ENCODE measurements at regions not wholly inside any gene's neighbourhood (a gene's known extent, or its start where the extent isn't known, plus 50 kb on each side); places are given as distances from the start of the nearest gene placed in this dataset.
A peak's percentile ranks its signal among the peaks of the same experiment; 100 is the strongest.
"Not testable (repeated sequence)": the region's sequence is repeated elsewhere in the genome, so short reads cannot be mapped to it uniquely, and the experiment has no call there.

DNA sequence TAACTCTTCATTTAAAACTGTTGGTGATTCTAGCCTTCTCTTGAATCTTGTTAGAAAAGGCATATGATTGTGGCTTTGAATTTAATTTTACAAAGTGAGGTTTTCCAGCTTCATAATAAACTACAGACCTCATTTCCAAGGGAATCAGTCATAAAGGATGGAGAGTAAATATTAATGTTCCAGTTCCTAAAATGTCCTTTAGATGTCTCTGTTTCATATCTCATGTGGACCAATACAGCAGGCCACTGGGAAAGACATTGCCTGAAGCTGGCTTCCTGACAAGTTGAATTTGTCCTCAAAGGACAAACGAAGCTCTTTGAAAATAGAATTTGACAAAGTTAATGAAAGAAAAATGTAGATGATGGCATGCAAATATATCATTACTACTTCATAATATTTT is 125.4 kb downstream of the ZNF330 start:
- DNase-seq (ENCODE audit: low read depth) = no peak

DNA sequence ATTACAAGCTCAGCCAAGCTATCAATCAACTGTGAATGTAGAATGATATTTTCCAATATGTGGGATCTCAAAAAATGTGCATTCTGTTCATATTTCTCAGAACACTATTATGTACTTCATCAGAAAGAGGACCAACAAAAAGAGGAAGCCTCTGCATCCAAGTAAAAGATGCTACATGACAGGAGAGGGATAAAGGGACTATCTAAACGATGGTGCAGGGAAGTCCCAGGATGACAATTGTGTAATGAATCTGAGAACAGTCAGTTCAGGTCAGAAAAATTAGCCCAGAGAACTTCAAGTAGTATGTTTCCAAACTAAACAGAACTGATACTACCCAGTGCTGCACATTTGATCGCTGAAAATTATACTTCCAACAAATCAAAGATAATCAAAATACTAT is 127.0 kb downstream of the ZNF330 start:
- DNase-seq (ENCODE audit: low read depth) = no peak

DNA sequence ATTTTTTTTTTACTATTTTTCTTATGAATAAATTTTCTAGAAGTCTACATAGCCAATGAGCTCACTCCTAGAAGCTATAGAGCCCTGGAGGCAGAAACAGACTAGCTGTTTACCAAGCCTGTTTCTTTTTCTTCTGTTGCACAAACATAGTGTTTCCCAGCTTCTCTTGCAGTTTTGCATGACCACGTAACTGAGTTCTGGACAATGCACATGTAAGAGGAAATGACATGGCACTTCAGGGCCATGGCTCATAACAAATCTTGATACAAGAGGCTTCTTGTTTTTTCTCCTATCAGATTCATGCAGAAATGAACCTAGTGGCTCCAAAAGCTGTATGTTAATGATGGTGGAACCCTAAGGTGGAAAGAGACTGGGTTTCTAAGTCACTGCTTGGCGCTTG is 127.4 kb downstream of the ZNF330 start:
- no peak for DNase-seq (ENCODE audit: low read depth)

- no peak for DNase-seq (ENCODE audit: low read depth)
Observed at GRCh38 chr4:141348573-141348972, 127.9 kb downstream of the ZNF330 start.

DNA sequence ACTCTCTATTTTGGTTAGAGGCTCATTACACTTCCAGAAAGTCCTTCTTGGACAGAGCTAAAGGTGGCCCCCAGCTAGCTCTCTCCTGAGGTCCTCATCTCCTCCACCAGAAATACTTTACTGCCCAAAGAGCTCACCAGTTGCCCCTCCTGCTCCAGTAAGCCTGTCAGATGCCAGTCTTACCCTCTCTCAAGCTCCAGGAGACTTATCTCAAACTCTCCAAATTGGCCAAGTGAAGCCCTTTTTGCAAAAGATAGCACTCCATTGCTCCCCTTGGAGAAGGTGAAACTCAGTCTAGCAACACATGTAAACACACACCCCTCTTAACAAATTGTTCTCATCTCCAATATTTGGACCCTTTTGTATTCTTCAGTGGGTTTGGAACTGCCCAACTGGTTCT is 128.5 kb downstream of the ZNF330 start:
- DNase-seq (ENCODE audit: low read depth) = no peak

DNA sequence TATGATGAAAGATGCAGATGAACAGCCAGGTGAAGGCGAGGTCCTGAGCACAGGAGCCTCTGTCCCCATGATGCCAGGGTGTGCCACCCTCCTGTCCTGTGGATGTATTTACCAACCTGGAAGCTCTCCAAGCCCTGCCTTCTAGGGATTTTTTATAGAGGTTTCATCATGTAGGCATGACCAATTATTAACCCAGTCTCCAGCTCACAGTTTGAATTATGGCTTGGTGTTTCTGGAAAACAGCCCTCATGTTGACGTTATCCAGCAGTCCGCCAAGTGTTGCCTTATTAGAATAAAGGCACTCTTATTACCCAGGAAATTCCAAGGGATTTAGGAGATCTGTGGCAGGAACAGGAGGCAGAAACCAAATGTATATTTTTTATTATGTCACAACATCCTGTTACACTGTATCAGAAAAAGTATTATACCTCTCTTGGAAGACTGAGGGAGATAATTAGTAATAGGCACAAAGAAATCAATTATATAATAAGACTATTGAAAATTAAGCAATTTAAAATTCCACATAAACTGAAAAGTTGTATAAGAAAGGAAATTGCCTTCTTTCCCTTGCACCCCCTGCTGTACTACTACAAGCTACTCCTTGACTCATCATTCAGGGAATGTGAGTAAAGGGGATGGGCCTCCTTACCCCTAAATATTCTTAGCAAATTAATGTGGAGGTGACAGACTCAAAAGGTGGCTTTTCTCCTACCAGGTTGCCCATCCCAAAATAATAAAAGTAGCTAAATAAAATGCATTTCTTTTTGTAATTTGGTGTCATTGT is 129.6 kb downstream of the ZNF330 start:
- DNase-seq (ENCODE audit: low read depth) = peak; percentile 86

DNA sequence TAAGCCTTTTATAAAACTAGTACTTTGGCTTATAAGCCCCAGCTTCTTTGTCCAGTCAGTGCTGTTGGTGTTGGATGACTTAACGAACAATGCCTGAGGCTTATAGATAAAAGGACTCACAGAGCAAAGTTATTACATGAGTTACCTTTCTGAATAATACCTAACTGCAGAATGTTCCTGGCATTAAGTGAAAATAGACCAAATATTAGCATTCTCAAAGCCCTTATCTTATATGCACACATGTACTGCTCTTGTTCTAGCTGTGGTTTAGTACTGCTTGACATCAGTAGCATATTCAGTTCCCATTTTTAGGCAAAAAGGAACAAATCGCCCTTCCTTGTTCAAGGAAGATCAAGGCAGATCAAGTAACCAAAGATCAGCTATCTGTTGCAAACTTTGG is 131.6 kb downstream of the ZNF330 start:
- no peak for DNase-seq (ENCODE audit: low read depth)

GRCh38 chr4:141352909-141353525 is 132.3 kb downstream of the ZNF330 start:
- DNase-seq (ENCODE audit: low read depth) = no peak

DNA sequence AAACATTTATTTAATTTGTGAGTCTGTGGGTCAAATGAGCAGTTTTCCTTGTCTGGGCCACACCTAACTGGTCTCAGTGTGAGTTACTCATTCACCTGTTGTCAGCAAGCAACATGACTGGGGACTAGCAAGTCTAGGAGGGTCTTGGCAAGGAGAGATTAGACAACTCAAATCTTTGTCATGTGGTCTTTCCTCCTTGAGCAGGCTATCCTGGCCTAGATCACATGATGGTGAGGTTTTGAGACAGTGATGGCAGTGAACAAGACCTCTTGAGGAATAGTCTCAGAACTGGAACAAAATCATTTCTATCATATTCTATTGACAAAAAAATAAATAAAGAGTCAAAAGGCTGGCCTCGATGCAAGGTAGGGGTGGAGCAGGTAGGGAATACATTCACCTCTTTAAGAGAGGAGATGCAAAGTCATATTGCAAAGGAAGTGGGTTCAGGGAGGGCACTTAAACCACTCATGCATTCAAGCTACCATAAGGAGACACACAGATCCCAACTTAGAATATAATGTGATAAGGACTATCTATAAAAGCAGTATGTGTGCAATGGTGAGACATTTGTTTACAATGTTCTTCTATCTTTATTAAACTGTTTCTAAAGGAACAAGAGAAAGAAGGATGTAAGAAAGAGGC is 135.7 kb downstream of the ZNF330 start:
- DNase-seq (ENCODE audit: low read depth) = no peak

DNA sequence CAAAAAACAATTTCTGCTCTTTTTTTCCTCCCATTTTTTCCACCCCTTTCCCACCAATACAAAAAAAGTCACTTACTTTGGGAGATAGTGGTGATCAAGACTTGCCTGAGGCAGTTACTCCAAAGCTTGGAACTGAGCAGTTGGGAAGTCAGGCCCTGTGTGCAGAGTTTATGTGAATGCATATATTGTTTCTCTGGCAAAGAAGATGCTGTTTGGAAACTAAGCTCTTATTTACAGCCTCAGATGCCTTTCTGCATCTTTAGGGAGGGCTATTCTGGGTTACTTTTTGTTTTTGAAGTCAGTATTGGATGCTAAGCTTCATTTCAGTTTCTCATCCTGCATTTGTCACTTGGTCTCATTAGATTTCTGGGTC is 136.3 kb downstream of the ZNF330 start:
- no peak for DNase-seq (ENCODE audit: low read depth)

- DNase-seq (ENCODE audit: low read depth) = not testable (repeated sequence)
Observed at GRCh38 chr4:141368241-141368640, 147.5 kb downstream of the ZNF330 start.

DNA sequence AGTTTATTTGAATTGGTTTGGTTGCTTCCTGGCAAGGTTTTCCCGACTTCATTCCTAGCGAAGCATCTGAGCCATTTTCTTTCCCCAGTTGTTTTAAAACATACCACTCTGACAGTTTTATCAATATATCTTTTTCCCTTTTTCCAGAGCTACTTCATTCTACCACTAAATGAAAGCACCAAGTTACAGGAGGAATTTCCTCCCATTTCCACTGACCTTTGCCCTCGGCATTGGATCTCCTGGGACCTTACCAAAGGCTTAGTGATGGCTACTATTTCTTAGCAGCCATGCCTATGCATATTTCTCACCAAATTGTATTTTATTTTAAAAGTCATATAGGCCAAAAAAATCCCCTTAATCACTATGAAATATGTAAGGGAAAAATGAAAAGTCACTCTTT is 150.5 kb downstream of the ZNF330 start:
- DNase-seq (ENCODE audit: low read depth) = no peak

GRCh38 chr4:141375855-141376254 is 155.2 kb downstream of the ZNF330 start:
- peak; percentile 71 for DNase-seq (ENCODE audit: low read depth)

GRCh38 chr4:141376769-141377168 is 156.1 kb downstream of the ZNF330 start:
- no peak for DNase-seq (ENCODE audit: low read depth)

DNA sequence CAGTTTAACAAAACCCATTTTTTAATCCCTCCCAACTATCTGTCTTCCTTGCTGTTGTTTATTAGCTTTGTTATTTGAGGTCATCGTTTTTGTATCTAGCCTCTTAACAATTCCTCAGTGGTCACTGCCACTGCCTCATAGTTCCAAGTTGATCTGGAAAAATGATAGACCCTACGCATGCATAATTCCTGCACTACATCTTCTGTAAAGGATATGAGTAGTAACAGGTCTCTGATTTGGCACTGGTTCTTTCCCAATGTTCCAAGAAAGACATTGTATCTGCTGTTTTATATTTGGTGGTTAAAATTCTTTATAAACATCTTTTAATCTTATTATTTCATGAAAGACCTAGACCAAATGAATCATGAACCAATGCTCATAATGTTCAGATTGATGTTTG is 166.6 kb downstream of the ZNF330 start:
- no peak for DNase-seq (ENCODE audit: low read depth)

GRCh38 chr4:141388481-141388880 is 167.8 kb downstream of the ZNF330 start:
- no peak for DNase-seq (ENCODE audit: low read depth)

DNA sequence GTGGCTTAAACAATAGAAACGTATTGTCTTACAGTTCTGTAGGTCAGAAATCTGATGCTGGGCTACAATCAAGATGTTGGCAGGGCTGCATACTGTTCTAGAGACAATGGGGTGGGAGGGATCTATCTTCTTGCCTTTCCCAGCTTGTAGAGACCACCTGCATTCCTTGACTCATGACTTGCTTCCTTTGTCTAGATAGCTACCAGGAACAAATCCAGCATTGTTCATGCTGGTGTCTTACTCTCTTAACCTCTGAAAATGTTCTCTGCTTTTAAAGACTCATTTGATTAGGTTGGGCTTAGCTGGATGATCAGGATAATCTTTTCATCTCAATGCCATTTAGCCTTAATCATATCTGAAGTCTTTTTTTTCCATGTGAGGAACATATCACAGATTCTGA is 169.0 kb downstream of the ZNF330 start:
- DNase-seq (ENCODE audit: low read depth) = no peak

DNA sequence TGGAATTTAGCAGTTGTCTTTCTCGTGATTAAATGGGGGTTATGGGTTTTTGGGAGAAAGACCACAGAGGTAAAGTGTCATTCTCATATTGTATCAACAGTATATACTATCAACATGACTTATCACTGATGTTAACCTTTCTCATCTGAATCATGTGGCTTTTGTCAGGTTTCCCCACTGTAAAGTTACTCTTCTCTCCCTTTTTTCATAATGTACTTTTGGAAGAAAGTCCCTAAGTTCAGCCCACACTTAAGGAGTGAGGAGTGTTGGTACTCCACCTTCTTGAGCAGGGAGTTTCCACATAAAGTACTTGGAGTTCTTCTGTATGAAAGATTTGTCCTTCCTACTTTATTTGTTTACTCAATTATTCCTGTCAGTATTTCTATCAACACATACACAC is 169.9 kb downstream of the ZNF330 start:
- DNase-seq (ENCODE audit: low read depth) = no peak

- no peak for DNase-seq (ENCODE audit: low read depth)
Observed at GRCh38 chr4:141391293-141391692, 170.6 kb downstream of the ZNF330 start.

- DNase-seq (ENCODE audit: low read depth) = no peak
Observed at GRCh38 chr4:141391771-141392170, 171.1 kb downstream of the ZNF330 start.

DNA sequence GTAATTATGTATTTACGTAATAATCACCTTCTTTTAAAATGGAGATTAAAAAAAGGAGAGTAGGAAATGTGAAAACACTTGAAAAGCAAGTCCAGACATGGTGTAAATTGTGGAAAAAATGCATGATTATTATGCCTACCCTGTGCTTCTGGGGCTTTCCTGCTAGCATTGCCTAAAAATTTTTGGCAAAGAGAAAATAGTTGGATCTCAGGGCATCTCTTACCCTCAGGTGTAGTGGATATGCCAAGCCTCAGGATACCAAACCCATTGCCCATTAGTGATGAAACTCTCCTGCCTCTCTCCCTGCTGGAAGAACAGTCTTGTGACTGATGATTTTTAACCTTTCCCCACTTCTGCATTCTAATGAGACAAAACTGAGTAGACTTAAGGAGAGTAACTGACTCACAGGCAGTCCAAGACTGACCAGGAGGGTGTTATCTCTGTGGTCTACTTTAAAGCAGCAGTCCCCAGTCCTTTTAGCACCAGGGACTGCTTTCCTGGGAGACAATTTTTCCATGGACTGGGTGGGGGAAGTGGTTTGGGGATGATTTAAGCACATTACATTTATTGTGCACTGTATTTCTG is 174.6 kb downstream of the ZNF330 start:
- no peak for DNase-seq (ENCODE audit: low read depth)

DNA sequence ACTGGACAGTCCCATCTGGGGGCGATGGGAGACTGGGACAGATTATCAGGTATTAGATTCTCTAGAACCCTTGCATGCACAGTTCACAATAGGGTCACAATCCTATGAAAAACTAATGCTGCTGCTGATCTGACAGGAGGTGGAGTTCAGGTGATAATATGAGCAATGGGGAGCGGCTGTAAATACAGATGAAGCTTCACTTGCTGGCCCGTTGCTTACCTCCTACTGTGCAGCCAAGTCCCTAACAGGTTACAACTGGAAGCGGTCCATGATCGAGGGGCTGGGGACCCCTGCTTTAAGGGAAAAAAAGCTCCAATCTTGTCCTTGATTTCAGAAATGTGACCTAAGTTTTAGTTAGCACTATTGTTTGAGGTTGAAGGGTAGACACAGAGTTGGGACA is 175.2 kb downstream of the ZNF330 start:
- DNase-seq (ENCODE audit: low read depth) = no peak

GRCh38 chr4:141402712-141403111 is 182.0 kb downstream of the ZNF330 start:
- DNase-seq (ENCODE audit: low read depth) = no peak

Data from HS-27A (cell line).